Endothelial cell of umbilical vein (primary cell): ENCODE measurements at regions not wholly inside any gene's neighbourhood (a gene's known extent, or its start where the extent isn't known, plus 50 kb on each side); places are given as distances from the start of the nearest gene placed in this dataset.

Source experiments
- CTCF ChIP-seq, 2 donors: IDR thresholded peaks; 1 replicate in 1 of 2; 2 replicates in 1 of 2; pipeline ENCODE4 v1.5.1; 2011; ENCODE audit warnings: low read length in 2 of 2, mild to moderate bottlenecking in 2 of 2, moderate library complexity in 2 of 2, control low read depth in 1 of 2, inconsistent platforms in 1 of 2, low read depth in 1 of 2; ENCODE audit not compliant: insufficient read depth in 1 of 2; ENCODE audit errors: extremely low read depth in 1 of 2
- EZH2 ChIP-seq: IDR thresholded peaks from 2 replicates; pipeline ENCODE4 v1.6.1; 2012; ENCODE audit warnings: borderline replicate concordance, low read depth, mild to moderate bottlenecking, moderate library complexity, low read length, inconsistent platforms; ENCODE audit not compliant: severe bottlenecking
- POLR2AphosphoS5 ChIP-seq: IDR thresholded peaks from 2 replicates; pipeline ENCODE4 v1.6.1; 2012; ENCODE audit warnings: low read depth, mild to moderate bottlenecking, control low read depth, low read length, moderate library complexity; ENCODE audit not compliant: insufficient read depth

GRCh38 chr6:141406761-141407160 is 726.0 kb upstream of the GJE1 start:
- TF ChIP-seq EZH2 (no peak), CTCF (IDR thresholded peaks at IDR 0.05; ENCODE audit: extremely low read depth in 1 of 2, insufficient read depth in 1 of 2, low read depth in 1 of 2, low read length in 2 of 2) (no peak), POLR2AphosphoS5 (no peak)
